ENCODE measurements at regions not wholly inside any gene's neighbourhood (a gene's known extent, or its start where the extent isn't known, plus 50 kb on each side); places are given as distances from the start of the nearest gene placed in this dataset.

- TF ChIP-seq CTCF (tag by site-specific recombination; IDR thresholded peaks at IDR 0.05): no peak
- no peak for TF ChIP-seq ZBTB26 (tag by site-specific recombination; optimal IDR thresholded peaks at IDR 0.05)
- no peak for TF ChIP-seq BCL11A (tag by site-specific recombination; IDR thresholded peaks at IDR 0.05; ENCODE audit: low read depth)
- TF ChIP-seq ZNF549 (tag by site-specific recombination; IDR thresholded peaks at IDR 0.05): no peak
- no peak for TF ChIP-seq ZSCAN4 (tag by site-specific recombination; IDR thresholded peaks at IDR 0.05)
- no peak for TF ChIP-seq MYNN (tag by site-specific recombination; IDR thresholded peaks at IDR 0.05; ENCODE audit: borderline replicate concordance)
- no peak for TF ChIP-seq ZBTB49 (tag by site-specific recombination; IDR thresholded peaks at IDR 0.05; ENCODE audit: low read depth)
- no peak for TF ChIP-seq YY1 (tag by site-specific recombination; IDR thresholded peaks at IDR 0.05)
- no peak for TF ChIP-seq ZFHX2 (tag by site-specific recombination; conservative IDR thresholded peaks at IDR 0.05)
Measured at GRCh38 chrX:25819879-25820278, 318.3 kb upstream of the MAGEB18 start.

Measured in HEK293 (cell line).